ENCODE measurements at regions not wholly inside any gene's neighbourhood (a gene's known extent, or its start where the extent isn't known, plus 50 kb on each side); places are given as distances from the start of the nearest gene placed in this dataset.

- no peaks in the 10 kb centered on the region for H3K79me2 ChIP-seq
- no peaks in the 10 kb centered on the region for H4K20me1 ChIP-seq (ENCODE audit: insufficient read depth, poor library complexity, severe bottlenecking)
- no peaks in the 10 kb centered on the region for H3K9me2 ChIP-seq (replicated peaks; ENCODE audit: insufficient read depth)
- no peaks in the 10 kb centered on the region for H3K36me3 ChIP-seq (replicated peaks; ENCODE audit: insufficient read depth, low read depth)
- TF ChIP-seq CTCF (IDR thresholded peaks at IDR 0.05; ENCODE audit: poor library complexity) = no peak
- no peak for TF ChIP-seq EZH2 (IDR thresholded peaks at IDR 0.05; ENCODE audit: borderline replicate concordance)
- H3K4me1 ChIP-seq (ENCODE audit: insufficient read depth) = peaks cover 5% of the 10 kb centered on the region
- no peak overlapping the region for H3K4me3 ChIP-seq
- H3K9me3 ChIP-seq (ENCODE audit: low read depth) = no peaks in the 10 kb centered on the region
- no peak overlapping the region for H3K27ac ChIP-seq
- no peak for DNase-seq (ENCODE audit: low spot score)
- H3K27me3 ChIP-seq = no peaks in the 10 kb centered on the region
- H3K4me2 ChIP-seq = no peak overlapping the region
- 66% methylated on average over 19 of the region's 20 CpGs for WGBS (ENCODE audit: low lambda C conversion rate, missing lambda C conversion rate)
- H2AFZ ChIP-seq = no peak overlapping the region
These were observed 88.8 kb downstream of the HES1 start for GRCh38 chr3:194224471-194225417.

GRCh38 chr3:194225418-194225812 lies 89.5 kb downstream of the HES1 start:
- no peaks in the 10 kb centered on the region for H3K79me2 ChIP-seq
- no peak overlapping the region for H2AFZ ChIP-seq
- WGBS (ENCODE audit: low lambda C conversion rate, missing lambda C conversion rate) = 75% methylated on average over 5 of the region's 5 CpGs
- no peaks in the 10 kb centered on the region for H3K9me2 ChIP-seq (replicated peaks; ENCODE audit: insufficient read depth)
- no peak for TF ChIP-seq CTCF (IDR thresholded peaks at IDR 0.05; ENCODE audit: poor library complexity)
- DNase-seq (ENCODE audit: low spot score) = no peak
- no peaks in the 10 kb centered on the region for H3K36me3 ChIP-seq (replicated peaks; ENCODE audit: insufficient read depth, low read depth)
- no peak overlapping the region for H3K27ac ChIP-seq
- no peaks in the 10 kb centered on the region for H3K27me3 ChIP-seq
- H4K20me1 ChIP-seq (ENCODE audit: insufficient read depth, poor library complexity, severe bottlenecking) = no peaks in the 10 kb centered on the region
- no peak overlapping the region for H3K4me3 ChIP-seq
- H3K4me1 ChIP-seq (ENCODE audit: insufficient read depth) = peaks cover 5% of the 10 kb centered on the region
- H3K4me2 ChIP-seq = no peak overlapping the region
- H3K9me3 ChIP-seq (ENCODE audit: low read depth) = no peaks in the 10 kb centered on the region

- no peak overlapping the region for H3K27ac ChIP-seq
- no peaks in the 10 kb centered on the region for H3K9me3 ChIP-seq (ENCODE audit: low read depth)
- H4K20me1 ChIP-seq (ENCODE audit: insufficient read depth, poor library complexity, severe bottlenecking) = no peaks in the 10 kb centered on the region
- no peak for TF ChIP-seq EZH2phosphoT487 (IDR thresholded peaks at IDR 0.05; ENCODE audit: low read depth, severe bottlenecking, unreplicated experiment)
- no peak for TF ChIP-seq CTCF (IDR thresholded peaks at IDR 0.05; ENCODE audit: poor library complexity)
- no peak for TF ChIP-seq EZH2 (IDR thresholded peaks at IDR 0.05; ENCODE audit: borderline replicate concordance)
- peaks cover 5% of the 10 kb centered on the region for H3K4me1 ChIP-seq (ENCODE audit: insufficient read depth)
- H3K27me3 ChIP-seq = no peaks in the 10 kb centered on the region
- WGBS (ENCODE audit: low lambda C conversion rate, missing lambda C conversion rate) = 82% methylated on average over 13 of the region's 13 CpGs
- no peak overlapping the region for H3K4me2 ChIP-seq
- no peak overlapping the region for H3K4me3 ChIP-seq
- H3K36me3 ChIP-seq (replicated peaks; ENCODE audit: insufficient read depth, low read depth) = no peaks in the 10 kb centered on the region
- H3K9me2 ChIP-seq (replicated peaks; ENCODE audit: insufficient read depth) = no peaks in the 10 kb centered on the region
- H2AFZ ChIP-seq = no peak overlapping the region
- no peak for DNase-seq (ENCODE audit: low spot score)
- no peaks in the 10 kb centered on the region for H3K79me2 ChIP-seq
These were observed 90.2 kb downstream of the HES1 start for GRCh38 chr3:194225988-194226663.
